C4-2B (cell line): ENCODE measurements at regions not wholly inside any gene's neighbourhood (a gene's known extent, or its start where the extent isn't known, plus 50 kb on each side); places are given as distances from the start of the nearest gene placed in this dataset.

ENCODE experiments used
- ZFX ChIP-seq: fragments of 450-650 bp; IDR thresholded peaks from 2 replicates; pipeline ENCODE4 v1.6.1; 2017
- TF ChIP-seq, protein P1 (sequence below): fragments of 450-650 bp; conservative IDR thresholded peaks from 2 replicates; pipeline ENCODE4 v1.5.1; 2017; ENCODE audit warnings: mild to moderate bottlenecking

DNA sequence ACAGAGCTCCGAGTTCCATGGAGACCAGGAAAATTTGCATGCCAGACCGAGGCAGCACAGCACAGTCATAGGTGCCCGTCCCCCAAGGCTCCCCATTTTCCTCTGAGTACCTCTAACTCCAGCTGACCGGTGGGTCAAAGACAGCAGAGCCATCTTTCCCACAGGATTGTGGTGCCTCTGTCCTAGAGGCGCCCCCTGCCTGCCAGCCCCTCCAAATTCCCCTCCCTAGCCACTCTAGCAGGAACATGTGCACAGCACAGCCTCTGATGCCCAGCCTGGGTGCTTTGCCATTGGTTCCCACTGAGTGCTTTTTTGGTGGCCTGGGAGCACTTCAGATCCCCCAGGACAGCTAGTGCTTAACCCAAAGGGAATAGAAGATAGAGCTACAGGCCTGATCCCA, 368.5 kb upstream of the PABPC5 start:
- TF ChIP-seq, protein P1, sequence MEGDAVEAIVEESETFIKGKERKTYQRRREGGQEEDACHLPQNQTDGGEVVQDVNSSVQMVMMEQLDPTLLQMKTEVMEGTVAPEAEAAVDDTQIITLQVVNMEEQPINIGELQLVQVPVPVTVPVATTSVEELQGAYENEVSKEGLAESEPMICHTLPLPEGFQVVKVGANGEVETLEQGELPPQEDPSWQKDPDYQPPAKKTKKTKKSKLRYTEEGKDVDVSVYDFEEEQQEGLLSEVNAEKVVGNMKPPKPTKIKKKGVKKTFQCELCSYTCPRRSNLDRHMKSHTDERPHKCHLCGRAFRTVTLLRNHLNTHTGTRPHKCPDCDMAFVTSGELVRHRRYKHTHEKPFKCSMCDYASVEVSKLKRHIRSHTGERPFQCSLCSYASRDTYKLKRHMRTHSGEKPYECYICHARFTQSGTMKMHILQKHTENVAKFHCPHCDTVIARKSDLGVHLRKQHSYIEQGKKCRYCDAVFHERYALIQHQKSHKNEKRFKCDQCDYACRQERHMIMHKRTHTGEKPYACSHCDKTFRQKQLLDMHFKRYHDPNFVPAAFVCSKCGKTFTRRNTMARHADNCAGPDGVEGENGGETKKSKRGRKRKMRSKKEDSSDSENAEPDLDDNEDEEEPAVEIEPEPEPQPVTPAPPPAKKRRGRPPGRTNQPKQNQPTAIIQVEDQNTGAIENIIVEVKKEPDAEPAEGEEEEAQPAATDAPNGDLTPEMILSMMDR, result no peak
- TF ChIP-seq ZFX, result no peak
